Tibial nerve (tissue), 4 donors: ENCODE measurements at regions not wholly inside any gene's neighbourhood (a gene's known extent, or its start where the extent isn't known, plus 50 kb on each side); places are given as distances from the start of the nearest gene placed in this dataset.

Experiments used
- DNase-seq, 2 donors: peaks; one replicate each; pipeline ENCODE4 v3.0.0-alpha.2; 2019; ENCODE audit warnings: low spot score in 2 of 2
- H3K27ac ChIP-seq, 4 donors: fragments of 200-600 bp; sonication (generic) in 3 of 4; one replicate each; pipeline ENCODE4 v1.5.1; 2017 to 2019; ENCODE audit warnings: mild to moderate bottlenecking in 1 of 4
- H3K27me3 ChIP-seq, 2 donors: fragments of 200-600 bp; sonication (generic) in 1 of 2; one replicate each; pipeline versions ENCODE4 v1.5.1 to v1.6.0; 2017 to 2019
- H3K36me3 ChIP-seq, 3 donors: fragments of 200-600 bp; sonication (generic); one replicate each; pipeline ENCODE4 v1.5.1; 2018 to 2019
- H3K4me1 ChIP-seq, 4 donors: fragments of 200-600 bp; sonication (generic) in 3 of 4; one replicate each; pipeline ENCODE4 v1.5.1; 2017 to 2019
- H3K4me3 ChIP-seq, 4 donors: fragments of 200-600 bp; sonication (generic) in 3 of 4; one replicate each; pipeline ENCODE4 v1.5.1; 2017 to 2019; ENCODE audit warnings: mild to moderate bottlenecking in 1 of 4, moderate library complexity in 1 of 4
- H3K9me3 ChIP-seq, 4 donors: fragments of 200-600 bp; sonication (generic) in 3 of 4; one replicate each; pipeline ENCODE4 v1.5.1; 2017 to 2019
- CTCF ChIP-seq, 5 experiments: fragments of 200-600 bp in 3 of 5; fragments of 450-650 bp in 2 of 5; sonication (generic) in 3 of 5; IDR thresholded peaks; one replicate each; pipeline ENCODE4 v1.5.1; 2016 to 2019; ENCODE audit warnings: antibody characterized with exemption in 5 of 5, mild to moderate bottlenecking in 3 of 5, moderate library complexity in 2 of 5
- EP300 ChIP-seq, 2 donors: sonication (generic); formaldehyde crosslinking; IDR thresholded peaks; one replicate each; pipeline ENCODE4 v1.6.1; 2017; ENCODE audit warnings: antibody characterized with exemption in 2 of 2, mild to moderate bottlenecking in 1 of 2
- POLR2A ChIP-seq, 2 donors: fragments of 450-650 bp; IDR thresholded peaks; one replicate each; pipeline ENCODE4 v1.6.1; 2017; ENCODE audit warnings: antibody characterized with exemption in 2 of 2, mild to moderate bottlenecking in 2 of 2, moderate library complexity in 2 of 2
- WGBS, 2 donors: methylation state at CpG; one replicate each; pipeline ENCODE4 v1.1.5; 2018; 5-methylcytosine and 5-hydroxymethylcytosine counted together

GRCh38 chr3:18080198-18080689 lies 337.8 kb upstream of the TBC1D5 start:
- H3K36me3 ChIP-seq: no peaks in the 10 kb centered on the region
- no peak overlapping the region for H3K27ac ChIP-seq
- no peaks in the 10 kb centered on the region for H3K27me3 ChIP-seq
- no peak for DNase-seq
- no peak for TF ChIP-seq EP300 (IDR thresholded peaks at IDR 0.05)
- no peak for TF ChIP-seq CTCF (IDR thresholded peaks at IDR 0.05)
- TF ChIP-seq POLR2A (IDR thresholded peaks at IDR 0.05): no peak
- no peak overlapping the region for H3K4me3 ChIP-seq
- no peaks in the 10 kb centered on the region for H3K9me3 ChIP-seq
- H3K4me1 ChIP-seq: no peaks in the 10 kb centered on the region

GRCh38 chr3:18079739-18080138 lies 337.3 kb upstream of the TBC1D5 start:
- 56 to 63% methylated on average over 3 of the region's 3 CpGs for WGBS, 2 donors
- no peaks in the 10 kb centered on the region for H3K27me3 ChIP-seq
- H3K4me3 ChIP-seq: no peak overlapping the region
- no peak overlapping the region for H3K27ac ChIP-seq
- H3K4me1 ChIP-seq: no peaks in the 10 kb centered on the region
- H3K36me3 ChIP-seq: no peaks in the 10 kb centered on the region
- TF ChIP-seq EP300 (IDR thresholded peaks at IDR 0.05): no peak
- no peak for TF ChIP-seq CTCF (IDR thresholded peaks at IDR 0.05)
- no peak for TF ChIP-seq POLR2A (IDR thresholded peaks at IDR 0.05)
- H3K9me3 ChIP-seq: no peaks in the 10 kb centered on the region
- DNase-seq: no peak

GRCh38 chr3:18079062-18079461 lies 336.6 kb upstream of the TBC1D5 start:
- H3K9me3 ChIP-seq: no peaks in the 10 kb centered on the region
- 94 to 95% methylated on average over 3 of the region's 3 CpGs for WGBS, 2 donors
- H3K4me3 ChIP-seq: no peak overlapping the region
- no peaks in the 10 kb centered on the region for H3K4me1 ChIP-seq
- H3K27me3 ChIP-seq: no peaks in the 10 kb centered on the region
- DNase-seq: no peak
- H3K36me3 ChIP-seq: no peaks in the 10 kb centered on the region
- no peak overlapping the region for H3K27ac ChIP-seq
- no peak for TF ChIP-seq EP300 (IDR thresholded peaks at IDR 0.05)

- no peaks in the 10 kb centered on the region for H3K27me3 ChIP-seq
- no peak overlapping the region for H3K27ac ChIP-seq
- 67 to 69% methylated on average over 7 of the region's 7 CpGs for WGBS, 2 donors
- no peaks in the 10 kb centered on the region for H3K36me3 ChIP-seq
- TF ChIP-seq POLR2A (IDR thresholded peaks at IDR 0.05) (no peak), EP300 (IDR thresholded peaks at IDR 0.05) (no peak), CTCF (IDR thresholded peaks at IDR 0.05) (no peak)
- no peak overlapping the region for H3K4me3 ChIP-seq
- H3K9me3 ChIP-seq: no peaks in the 10 kb centered on the region
- DNase-seq: no peak
- H3K4me1 ChIP-seq: no peaks in the 10 kb centered on the region
Measured at GRCh38 chr3:18077128-18077840, 334.9 kb upstream of the TBC1D5 start.

- Histone ChIP-seq H3K9me3 (no peaks in the 10 kb centered on the region), H3K4me1 (no peaks in the 10 kb centered on the region), H3K4me3 (no peak overlapping the region), H3K36me3 (no peaks in the 10 kb centered on the region), H3K27ac (no peak overlapping the region), H3K27me3 (no peaks in the 10 kb centered on the region)
- DNase-seq: no peak
- 72 to 80% methylated on average over 1 of the region's 1 CpG for WGBS, 2 donors
- TF ChIP-seq EP300 (IDR thresholded peaks at IDR 0.05): no peak
- no peak for TF ChIP-seq POLR2A (IDR thresholded peaks at IDR 0.05)
- TF ChIP-seq CTCF (IDR thresholded peaks at IDR 0.05): no peak
Measured at GRCh38 chr3:18076301-18076700, 333.9 kb upstream of the TBC1D5 start.
